HepG2 (cell line): ENCODE measurements at regions not wholly inside any gene's neighbourhood (a gene's known extent, or its start where the extent isn't known, plus 50 kb on each side); places are given as distances from the start of the nearest gene placed in this dataset.

Source experiments
- ATAC-seq: fragments of 200-7000 bp; cut with Tn5 transposase; 3 replicates; pipeline ENCODE4 v1.9.1; 2020; ENCODE audit warnings: mild to moderate bottlenecking, moderate library complexity
- BruUV-seq: library from RNA; stranded (reverse); fragments of 400-500 nt; replicated peaks from 2 replicates; lab custom pipeline; 2021; lab: Mats Ljungman, UMichigan
- CTCF ChIA-PET: fragments of 300-600 bp; formaldehyde crosslinking; extraction: SDS; loops from one replicate; lab custom pipeline; 2021; ENCODE audit warnings: low total read pairs, inconsistent platforms, low intra/inter-chr PET ratio; lab: Yijun Ruan, JAX
- POLR2A ChIA-PET: fragments of 350-600 bp; sonication (Branson Sonifier 250); formaldehyde crosslinking; loops from one replicate; lab custom pipeline; 2020; ENCODE audit warnings: antibody characterized with exemption, inconsistent platforms; lab: Yijun Ruan, JAX
- DNase-seq: peaks from one replicate; pipeline ENCODE4 v3.0.0-alpha.2; 2015; ENCODE audit warnings: low spot score
- FAIRE-seq: peaks from 3 replicates; lab custom pipeline; 2011; peaks lifted over from hg19 to GRCh38; lab: Jason Lieb, UNC
- H2AFZ ChIP-seq: one replicate; pipeline ENCODE4 v1.6.1; 2011; ENCODE audit warnings: low read length, inconsistent platforms
- H3K27ac ChIP-seq: fragments of 300-600 bp; 3 replicates; pipeline ENCODE4 v1.8.0; 2011; ENCODE audit warnings: mixed run types, mild to moderate bottlenecking, mixed read lengths, low read length, inconsistent platforms; ENCODE audit not compliant: insufficient read depth; ENCODE audit errors: extremely low read length
- H3K27me3 ChIP-seq, 2 experiments: fragments of 200-600 bp in 1 of 2; 2 replicates in 1 of 2; 3 replicates in 1 of 2; pipeline versions ENCODE4 v1.6.0 to v1.8.0; 2011; ENCODE audit warnings: low read length in 2 of 2, mild to moderate bottlenecking in 2 of 2, moderate library complexity in 2 of 2, inconsistent platforms in 1 of 2; ENCODE audit not compliant: insufficient read depth in 2 of 2, control insufficient read depth in 1 of 2
- H3K36me3 ChIP-seq, 2 experiments: fragments of 200-600 bp in 1 of 2; replicated peaks in 1 of 2; 2 replicates in 1 of 2; 3 replicates in 1 of 2; pipeline versions ENCODE4 v1.5.1 to v1.8.0; 2011; ENCODE audit warnings: low read length in 2 of 2, inconsistent platforms in 1 of 2; ENCODE audit not compliant: insufficient read depth in 2 of 2, control insufficient read depth in 1 of 2
- H3K4me1 ChIP-seq: 2 replicates; pipeline ENCODE4 v1.5.1; 2012; ENCODE audit warnings: low read length, inconsistent platforms; ENCODE audit not compliant: insufficient read depth
- H3K4me2 ChIP-seq: 2 replicates; pipeline ENCODE4 v1.6.0; 2011; ENCODE audit warnings: low read depth, low read length, inconsistent platforms
- H3K4me3 ChIP-seq, 3 experiments: fragments of 200-600 bp in 1 of 3; sonication (generic), shearing (Covaris generic) in 1 of 3; replicated peaks in 1 of 3; 2 replicates each; pipeline ENCODE4 v1.5.1; 2011 to 2016; ENCODE audit warnings: low read length in 3 of 3, inconsistent platforms in 2 of 3, low read depth in 2 of 3, mild to moderate bottlenecking in 2 of 3, control low read depth in 1 of 3, mixed read lengths in 1 of 3; ENCODE audit not compliant: insufficient read depth in 1 of 3
- H3K79me2 ChIP-seq: one replicate; pipeline ENCODE4 v1.6.1; 2011; ENCODE audit warnings: low read length, inconsistent platforms; ENCODE audit not compliant: insufficient read depth
- H3K9ac ChIP-seq: 2 replicates; pipeline ENCODE4 v1.6.0; 2011; ENCODE audit warnings: mild to moderate bottlenecking, low read depth, low read length, inconsistent platforms; ENCODE audit not compliant: insufficient read depth
- H3K9me3 ChIP-seq: 2 replicates; pipeline ENCODE4 v1.5.1; 2012; ENCODE audit warnings: mild to moderate bottlenecking, low read length
- H4K20me1 ChIP-seq: 2 replicates; pipeline ENCODE4 v1.6.0; 2011; ENCODE audit warnings: inconsistent platforms, mild to moderate bottlenecking, low read length, moderate library complexity; ENCODE audit not compliant: insufficient read depth
- CBX1 ChIP-seq: IDR thresholded peaks from one replicate; pipeline ENCODE4 v1.6.1; 2016; ENCODE audit warnings: antibody characterized with exemption, low read depth
- CBX5 ChIP-seq: sonication (generic); formaldehyde crosslinking; IDR thresholded peaks from 2 replicates; pipeline ENCODE4 v1.4.0; 2020; ENCODE audit warnings: missing genetic modification reagents, borderline replicate concordance
- CHD4 ChIP-seq: fragments of 200-600 bp; sonication (generic); IDR thresholded peaks from 2 replicates; pipeline ENCODE4 v1.7.0; 2017; ENCODE audit warnings: mild to moderate bottlenecking, low read length, borderline replicate concordance
- MTA1 ChIP-seq: sonication (generic); formaldehyde crosslinking; IDR thresholded peaks from 2 replicates; pipeline ENCODE4 v1.4.0; 2020; ENCODE audit warnings: missing genetic modification reagents, mild to moderate bottlenecking, borderline replicate concordance
- PRDM4 ChIP-seq: sonication (generic); formaldehyde crosslinking; IDR thresholded peaks from 2 replicates; pipeline ENCODE4 v1.9.0; 2021; ENCODE audit warnings: missing genetic modification reagents, borderline replicate concordance
- SP5 ChIP-seq: IDR thresholded peaks from 2 replicates; pipeline ENCODE4 v1.6.1; 2016; ENCODE audit warnings: low read depth, borderline replicate concordance
- ZMYM3 ChIP-seq: sonication (generic); formaldehyde crosslinking; IDR thresholded peaks from 2 replicates; pipeline ENCODE4 v1.5.1; 2020; ENCODE audit warnings: mild to moderate bottlenecking, missing genetic modification reagents
- ZNF251 ChIP-seq: sonication (generic); formaldehyde crosslinking; IDR thresholded peaks from 2 replicates; pipeline ENCODE4 v1.9.0; 2021; ENCODE audit warnings: mild to moderate bottlenecking, missing genetic modification reagents
- ZNF629 ChIP-seq: sonication (generic); formaldehyde crosslinking; conservative IDR thresholded peaks from 2 replicates; pipeline ENCODE4 v1.5.0; 2020; ENCODE audit warnings: missing genetic modification reagents
- WGBS: methylation state at CpG from one replicate; pipeline ENCODE4 v1.1.6; 2017; ENCODE audit warnings: low lambda C conversion rate; 5-methylcytosine and 5-hydroxymethylcytosine counted together
- in situ Hi-C: cut with HindIII; loops from 2 replicates; pipeline ENCODE4 v1.10.0; 2017; ENCODE audit warnings: low pct_unique_long_range_greater_than_20kb; ENCODE audit not compliant: extremely low pct_ligation_motif_present
- intact Hi-C: fragments of 100-400 bp; cut with micrococcal nuclease; formaldehyde crosslinking; loops from one replicate; pipeline ENCODE4 v1.10.0; 2022; ENCODE audit not compliant: unreplicated experiment

DNA sequence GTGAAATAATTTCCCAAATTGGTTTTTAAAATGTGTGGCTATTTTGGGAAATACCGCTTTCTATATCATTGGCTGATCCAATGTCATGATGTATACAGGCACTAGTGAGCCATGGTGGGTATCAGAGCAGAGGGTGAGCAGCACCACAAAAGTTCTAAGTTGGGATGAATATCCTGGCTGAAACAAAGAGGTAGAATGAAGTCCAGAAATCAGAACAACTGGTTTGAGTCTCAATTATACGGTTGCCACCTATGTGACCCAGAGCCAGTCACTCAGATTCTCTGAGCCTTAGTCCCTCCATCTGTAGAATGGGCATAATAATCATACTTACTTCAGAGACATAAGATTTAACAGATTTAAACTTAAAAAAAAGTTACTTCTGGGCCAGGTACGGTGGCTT is 172.3 kb downstream of the ZFP64 start:
- no peak overlapping the region for H3K27ac ChIP-seq
- DNase-seq (no peak), FAIRE-seq (no peak), ATAC-seq (no peak)
- H3K9ac ChIP-seq: no peak overlapping the region
- peaks cover 57% of the 10 kb centered on the region for H3K4me1 ChIP-seq
- no peaks in the 10 kb centered on the region for H4K20me1 ChIP-seq
- no peaks in the 10 kb centered on the region for H3K36me3 ChIP-seq
- H3K79me2 ChIP-seq: no peaks in the 10 kb centered on the region
- in situ Hi-C loops (no loop called here), intact Hi-C loops (no loop called here)
- H3K27me3 ChIP-seq: no peaks in the 10 kb centered on the region
- CTCF ChIA-PET: no interaction called here
- WGBS: 82% methylated on average over 3 of the region's 3 CpGs
- H3K4me3 ChIP-seq: no peak overlapping the region
- peak; percentile 76; the same call in 1 of the 2 replicates for TF ChIP-seq ZMYM3 (CRISPR knock-in tag)
- no peak for TF ChIP-seq CBX1
- no peak for TF ChIP-seq CBX5
- TF ChIP-seq MTA1 (CRISPR knock-in tag): no peak
- TF ChIP-seq ZNF251 (CRISPR knock-in tag): no peak
- TF ChIP-seq ZNF629 (CRISPR knock-in tag): peak; percentile 89
- TF ChIP-seq SP5 (CRISPR knock-in tag): no peak
- peak; percentile 25; the same call in 1 of the 2 replicates for TF ChIP-seq CHD4
- TF ChIP-seq PRDM4 (CRISPR knock-in tag): no peak
- no peak overlapping the region for H3K4me2 ChIP-seq
- no peaks in the 10 kb centered on the region for H3K9me3 ChIP-seq
- POLR2A ChIA-PET: no interaction called here
- no TSS peak for BruUV-seq
- H2AFZ ChIP-seq: no peak overlapping the region
